Activated CD4-positive, alpha-beta memory T cell treated with anti-CD3 and anti-CD28 coated beads for 36 hours (primary cell): ENCODE measurements at regions not wholly inside any gene's neighbourhood (a gene's known extent, or its start where the extent isn't known, plus 50 kb on each side); places are given as distances from the start of the nearest gene placed in this dataset.
"Not testable (repeated sequence)": the region's sequence is repeated elsewhere in the genome, so short reads cannot be mapped to it uniquely, and the experiment has no call there.

Experiments used
- CTCF ChIA-PET: fragments of 350-600 bp; sonication (Branson Sonifier 250); formaldehyde crosslinking; loops from one replicate; lab custom pipeline; 2021; ENCODE audit warnings: antibody characterized with exemption, inconsistent platforms; lab: Charles Lee
- POLR2A ChIA-PET: fragments of 350-600 bp; sonication (Branson Sonifier 250); formaldehyde crosslinking; loops from one replicate; lab custom pipeline; 2021; ENCODE audit warnings: antibody characterized with exemption; lab: Charles Lee
- DNase-seq: peaks from one replicate; pipeline ENCODE4 v3.0.0-alpha.2; 2020
- H3K27ac Mint-ChIP-seq: one replicate; pipeline ENCODE4 v1.8.0; 2021; ENCODE audit warnings: mixed read lengths
- H3K27me3 Mint-ChIP-seq: one replicate; pipeline ENCODE4 v1.8.0; 2021; ENCODE audit warnings: mixed read lengths
- H3K36me3 Mint-ChIP-seq: one replicate; pipeline ENCODE4 v1.8.0; 2021; ENCODE audit warnings: mixed read lengths
- H3K4me1 Mint-ChIP-seq: one replicate; pipeline ENCODE4 v1.8.0; 2021; ENCODE audit warnings: low read depth, mixed read lengths
- H3K4me3 Mint-ChIP-seq: one replicate; pipeline ENCODE4 v1.8.0; 2021; ENCODE audit warnings: mild to moderate bottlenecking, mixed read lengths
- H3K9me3 Mint-ChIP-seq: one replicate; pipeline ENCODE4 v1.8.0; 2021; ENCODE audit warnings: mixed read lengths
- intact Hi-C: fragments of 100-400 bp; cut with micrococcal nuclease; formaldehyde crosslinking; loops from one replicate; pipeline ENCODE4 v1.15.1; 2023

DNA sequence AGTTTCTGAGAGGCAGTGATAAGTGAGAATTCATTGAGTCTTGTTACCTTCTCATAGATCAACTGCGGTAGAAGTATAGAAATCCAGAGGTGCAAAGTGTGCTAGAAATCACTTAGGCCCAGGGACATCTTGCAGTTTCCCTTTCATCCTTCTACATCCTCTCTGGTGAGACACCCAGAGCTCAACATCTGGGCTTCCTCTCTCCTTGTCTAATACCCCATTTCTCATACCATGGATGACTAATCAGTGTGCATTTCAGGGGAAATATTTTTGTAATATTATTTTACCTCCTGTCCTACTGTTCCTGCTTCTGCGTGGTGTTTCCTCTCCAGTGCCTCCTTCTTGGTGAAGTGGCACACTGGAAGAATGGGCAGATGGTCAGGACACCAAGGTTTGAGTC is 322.4 kb downstream of the TFAP2B start:
- intact Hi-C loops: no loop called here
- Mint-ChIP-seq H3K27me3 (no peaks in the 10 kb centered on the region), H3K4me3 (no peak overlapping the region), H3K36me3 (no peaks in the 10 kb centered on the region), H3K4me1 (no peaks in the 10 kb centered on the region), H3K27ac (no peak overlapping the region), H3K9me3 (peaks cover 6% of the 10 kb centered on the region)
- POLR2A ChIA-PET: no interaction called here
- DNase-seq: no peak
- CTCF ChIA-PET: no interaction called here

- no peaks in the 10 kb centered on the region for H3K27me3 Mint-ChIP-seq
- intact Hi-C loops: no loop called here
These were observed 329.1 kb downstream of the TFAP2B start for GRCh38 chr6:51147756-51148155.

DNA sequence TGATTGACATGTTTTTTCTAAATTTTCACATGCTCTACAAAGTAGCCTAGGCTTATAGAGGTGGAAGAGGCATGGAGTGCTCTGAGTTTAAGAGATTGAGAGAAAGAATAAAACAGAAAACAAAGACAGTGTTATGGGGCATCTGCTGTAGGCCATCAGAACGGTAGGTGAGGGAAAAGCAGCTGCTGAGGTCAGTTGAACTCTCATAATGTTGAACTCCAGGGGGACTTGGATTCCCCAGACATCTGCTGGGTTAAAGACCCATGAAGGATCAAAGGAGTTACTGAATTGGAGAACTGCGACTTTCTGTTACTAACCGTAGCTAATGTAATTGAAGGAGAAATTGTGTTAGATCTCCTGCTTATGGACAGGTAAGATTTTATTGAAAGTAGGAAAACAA is 333.9 kb downstream of the TFAP2B start:
- H3K4me1 Mint-ChIP-seq: no peaks in the 10 kb centered on the region
- no peaks in the 10 kb centered on the region for H3K27me3 Mint-ChIP-seq
- intact Hi-C loops: no loop called here
- H3K9me3 Mint-ChIP-seq: peaks cover 8% of the 10 kb centered on the region
- no peak for DNase-seq
- POLR2A ChIA-PET: no interaction called here
- no peak overlapping the region for H3K27ac Mint-ChIP-seq
- no peaks in the 10 kb centered on the region for H3K36me3 Mint-ChIP-seq
- H3K4me3 Mint-ChIP-seq: no peak overlapping the region
- CTCF ChIA-PET: no interaction called here

More at GRCh38 chr6:51147756-51148155, 329.1 kb downstream of the TFAP2B start:
- Mint-ChIP-seq H3K4me1 (no peaks in the 10 kb centered on the region), H3K27ac (no peak overlapping the region), H3K4me3 (no peak overlapping the region), H3K36me3 (no peaks in the 10 kb centered on the region), H3K9me3 (peaks cover 7% of the 10 kb centered on the region)
- CTCF ChIA-PET: no interaction called here
- no peak for DNase-seq
- POLR2A ChIA-PET: no interaction called here

- Mint-ChIP-seq H3K27me3 (no peaks in the 10 kb centered on the region), H3K4me3 (no peak overlapping the region), H3K9me3 (peaks cover 8% of the 10 kb centered on the region), H3K27ac (no peak overlapping the region), H3K4me1 (no peaks in the 10 kb centered on the region), H3K36me3 (no peaks in the 10 kb centered on the region)
- ChIA-PET POLR2A (no interaction called here), CTCF (no interaction called here)
- intact Hi-C loops: no loop called here
- no peak for DNase-seq
These were observed 334.4 kb downstream of the TFAP2B start for GRCh38 chr6:51153109-51153508.

- intact Hi-C loops, CTCF ChIA-PET, H3K27me3 Mint-ChIP-seq, H3K36me3 Mint-ChIP-seq, DNase-seq, H3K4me3 Mint-ChIP-seq, POLR2A ChIA-PET, H3K4me1 Mint-ChIP-seq, H3K27ac Mint-ChIP-seq: not testable (repeated sequence)
- peaks cover 10% of the 10 kb centered on the region for H3K9me3 Mint-ChIP-seq
These were observed 336.3 kb downstream of the TFAP2B start for GRCh38 chr6:51154925-51155324.

DNA sequence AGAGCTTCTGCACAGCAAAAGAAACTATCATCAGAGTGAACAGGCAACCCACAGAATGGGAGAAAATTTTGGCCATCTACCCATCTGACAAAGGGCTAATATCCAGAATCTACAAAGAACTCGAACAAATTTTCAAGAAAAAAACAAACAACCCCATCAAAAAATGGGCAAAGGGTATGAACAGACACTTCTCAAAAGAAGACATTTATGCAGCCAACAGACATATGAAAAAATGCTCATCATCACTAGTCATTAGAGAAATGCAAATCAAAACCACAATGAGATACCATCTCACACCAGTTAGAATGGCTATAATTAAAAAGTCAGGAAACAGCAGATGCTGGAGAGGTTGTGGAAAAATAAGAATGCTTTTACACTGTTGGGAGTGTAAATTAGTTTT is 340.6 kb downstream of the TFAP2B start:
- POLR2A ChIA-PET, H3K9me3 Mint-ChIP-seq, H3K4me3 Mint-ChIP-seq, H3K36me3 Mint-ChIP-seq, CTCF ChIA-PET, H3K27me3 Mint-ChIP-seq, intact Hi-C loops, H3K4me1 Mint-ChIP-seq, DNase-seq, H3K27ac Mint-ChIP-seq: not testable (repeated sequence)

GRCh38 chr6:51161752-51162151 is 343.1 kb downstream of the TFAP2B start:
- no peaks in the 10 kb centered on the region for H3K4me1 Mint-ChIP-seq
- H3K36me3 Mint-ChIP-seq: no peaks in the 10 kb centered on the region
- ChIA-PET POLR2A (no interaction called here), CTCF (no interaction called here)
- H3K27me3 Mint-ChIP-seq: no peaks in the 10 kb centered on the region
- H3K4me3 Mint-ChIP-seq: no peak overlapping the region
- DNase-seq: no peak
- peaks cover 8% of the 10 kb centered on the region for H3K9me3 Mint-ChIP-seq
- H3K27ac Mint-ChIP-seq: no peak overlapping the region
- intact Hi-C loops: no loop called here

DNA sequence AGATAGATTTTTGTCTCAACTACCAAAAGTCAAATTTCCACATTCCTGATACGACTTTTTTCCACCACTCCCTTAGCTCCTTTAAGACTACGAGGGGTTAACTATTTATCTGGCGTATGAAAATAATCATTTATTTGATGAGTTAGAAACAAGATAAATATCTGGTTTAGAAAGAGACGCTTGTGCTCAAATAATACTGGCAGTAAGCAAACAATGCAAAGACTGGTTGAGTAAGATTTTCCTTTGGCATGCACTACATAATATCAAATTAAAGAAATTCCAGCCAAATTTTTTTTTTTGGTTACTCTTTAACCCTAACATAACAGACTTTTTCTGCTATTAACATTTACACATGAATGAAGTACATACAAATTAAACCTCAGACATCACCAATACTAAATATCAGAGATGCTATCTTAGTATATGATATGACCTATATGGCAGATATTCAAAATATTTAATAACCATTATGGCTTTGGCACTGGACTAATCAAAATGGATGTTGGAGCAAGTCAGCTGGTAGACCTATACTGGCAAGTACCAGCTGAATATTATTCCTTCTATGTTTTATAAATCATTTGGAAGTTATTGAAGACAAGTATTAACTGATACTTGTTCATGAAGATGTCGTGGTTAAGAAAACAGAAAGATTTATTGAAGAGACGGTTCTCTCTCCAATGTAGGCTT is 345.3 kb downstream of the TFAP2B start:
- intact Hi-C loops: no loop called here
- Mint-ChIP-seq H3K36me3 (no peaks in the 10 kb centered on the region), H3K4me1 (no peaks in the 10 kb centered on the region), H3K4me3 (no peak overlapping the region), H3K27me3 (no peaks in the 10 kb centered on the region), H3K27ac (no peak overlapping the region), H3K9me3 (peaks cover 7% of the 10 kb centered on the region)
- DNase-seq: no peak
- ChIA-PET CTCF (no interaction called here), POLR2A (no interaction called here)

DNA sequence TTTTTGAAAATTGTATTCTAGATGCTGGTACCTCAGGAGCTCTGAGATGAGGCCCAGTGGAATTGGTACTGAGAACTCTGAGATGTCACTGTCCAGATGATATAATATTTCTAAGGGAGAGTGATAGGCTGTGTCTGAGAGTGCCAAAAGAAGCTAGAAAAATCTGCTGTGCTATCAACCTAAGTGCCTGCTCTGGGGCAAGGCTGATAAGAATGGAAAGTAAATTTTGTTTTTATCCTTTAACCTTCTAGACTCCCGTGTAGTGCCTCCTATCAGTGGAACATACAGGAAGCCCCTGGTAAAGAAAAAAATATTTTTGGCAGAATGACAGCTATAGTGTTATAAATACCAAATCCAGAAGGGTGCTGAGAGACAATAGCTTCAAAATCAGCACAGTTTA is 348.2 kb downstream of the TFAP2B start:
- intact Hi-C loops: no loop called here
- H3K9me3 Mint-ChIP-seq: peaks cover 11% of the 10 kb centered on the region
- H3K4me1 Mint-ChIP-seq: no peaks in the 10 kb centered on the region

GRCh38 chr6:51167468-51167867 is 348.8 kb downstream of the TFAP2B start:
- CTCF ChIA-PET: no interaction called here
- H3K4me3 Mint-ChIP-seq: no peak overlapping the region
- no peaks in the 10 kb centered on the region for H3K36me3 Mint-ChIP-seq

More for the DNA sequence above, 348.2 kb downstream of the TFAP2B start:
- H3K36me3 Mint-ChIP-seq: no peaks in the 10 kb centered on the region
- ChIA-PET CTCF (no interaction called here), POLR2A (no interaction called here)
- no peak overlapping the region for H3K4me3 Mint-ChIP-seq
- H3K27ac Mint-ChIP-seq: no peak overlapping the region
- no peaks in the 10 kb centered on the region for H3K27me3 Mint-ChIP-seq
- no peak for DNase-seq

DNA sequence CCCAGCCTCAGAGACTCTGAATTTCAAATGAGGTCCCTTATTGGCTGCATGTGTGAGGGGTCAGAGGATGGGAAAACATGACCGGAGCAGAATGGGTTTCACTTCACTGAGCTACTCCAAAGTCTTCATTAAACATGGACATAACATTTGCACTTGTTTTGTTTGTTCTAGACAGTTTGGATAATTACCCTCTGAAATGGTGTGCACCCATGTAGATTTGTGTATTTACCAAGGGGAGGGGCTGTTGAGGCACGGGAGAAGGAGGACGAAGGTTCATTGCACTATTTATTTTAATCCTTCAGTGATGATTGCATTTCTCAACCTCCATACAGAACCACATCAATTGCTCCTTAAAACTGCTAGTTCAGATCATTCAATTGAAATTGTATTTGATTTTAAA is 364.2 kb downstream of the TFAP2B start:
- POLR2A ChIA-PET: no interaction called here
- H3K9me3 Mint-ChIP-seq: peaks cover 6% of the 10 kb centered on the region
- H3K27ac Mint-ChIP-seq: no peak overlapping the region
- intact Hi-C loops: no loop called here
- no peak overlapping the region for H3K4me3 Mint-ChIP-seq
- CTCF ChIA-PET: no interaction called here
- no peaks in the 10 kb centered on the region for H3K27me3 Mint-ChIP-seq
- H3K4me1 Mint-ChIP-seq: no peaks in the 10 kb centered on the region
- H3K36me3 Mint-ChIP-seq: no peaks in the 10 kb centered on the region
- DNase-seq: no peak

More at GRCh38 chr6:51167468-51167867, 348.8 kb downstream of the TFAP2B start:
- H3K4me1 Mint-ChIP-seq: no peaks in the 10 kb centered on the region
- peaks cover 11% of the 10 kb centered on the region for H3K9me3 Mint-ChIP-seq
- intact Hi-C loops: no loop called here
- POLR2A ChIA-PET: no interaction called here
- no peak for DNase-seq
- no peak overlapping the region for H3K27ac Mint-ChIP-seq
- H3K27me3 Mint-ChIP-seq: no peaks in the 10 kb centered on the region

DNA sequence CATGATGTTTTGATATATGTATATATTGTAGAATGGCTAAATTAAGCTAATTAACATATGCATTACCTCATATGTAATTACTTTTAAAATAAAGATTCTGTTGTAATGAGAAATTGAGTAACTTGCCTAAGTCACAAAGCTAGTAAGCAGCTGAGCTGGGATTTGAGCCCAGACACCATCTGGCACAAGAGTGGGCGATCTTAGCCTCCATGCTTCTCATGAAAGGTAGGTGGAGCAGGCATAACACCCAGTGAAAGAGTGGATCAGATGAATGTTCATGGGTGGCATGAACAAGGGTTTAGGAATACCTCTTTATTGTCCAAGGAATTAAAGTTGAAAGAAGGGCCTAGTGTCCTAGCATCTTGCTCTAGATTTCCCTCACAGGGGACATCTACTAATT is 365.4 kb downstream of the TFAP2B start:
- Mint-ChIP-seq H3K4me1 (no peaks in the 10 kb centered on the region), H3K4me3 (no peak overlapping the region), H3K27ac (no peak overlapping the region), H3K27me3 (no peaks in the 10 kb centered on the region), H3K36me3 (no peaks in the 10 kb centered on the region), H3K9me3 (peaks cover 8% of the 10 kb centered on the region)
- DNase-seq: no peak
- ChIA-PET CTCF (no interaction called here), POLR2A (no interaction called here)
- intact Hi-C loops: no loop called here

DNA sequence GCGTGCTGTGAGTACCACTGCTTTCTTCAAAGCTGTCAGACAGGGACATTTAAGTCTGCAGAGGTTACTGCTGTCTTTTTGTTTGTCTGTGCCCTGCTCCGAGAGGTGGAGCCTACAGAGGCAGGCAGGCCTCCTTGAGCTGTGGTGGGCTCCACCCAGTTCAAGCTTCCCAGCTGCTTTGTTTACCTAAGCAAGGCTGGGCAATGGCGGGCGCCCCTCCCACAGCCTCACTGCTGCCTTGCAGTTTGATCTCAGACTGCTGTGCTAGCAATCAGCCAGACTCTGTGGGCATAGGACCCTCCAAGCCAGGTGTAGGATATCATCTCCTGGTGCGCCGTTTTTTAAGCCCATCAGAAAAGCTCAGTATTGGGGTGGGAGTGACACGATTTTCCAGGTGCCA is 374.5 kb downstream of the TFAP2B start:
- H3K36me3 Mint-ChIP-seq, H3K4me1 Mint-ChIP-seq, intact Hi-C loops, H3K9me3 Mint-ChIP-seq, DNase-seq, H3K4me3 Mint-ChIP-seq, CTCF ChIA-PET, POLR2A ChIA-PET, H3K27ac Mint-ChIP-seq, H3K27me3 Mint-ChIP-seq: not testable (repeated sequence)
